HG02763 (cell line): ENCODE measurements at regions not wholly inside any gene's neighbourhood (a gene's known extent, or its start where the extent isn't known, plus 50 kb on each side); places are given as distances from the start of the nearest gene placed in this dataset.

Source experiments
- ATAC-seq: cut with Tn5 transposase; IDR thresholded peaks from one replicate; pipeline ENCODE4 v1.9.1; 2021; ENCODE audit warnings: mild to moderate bottlenecking, moderate library complexity; ENCODE audit not compliant: unreplicated experiment

DNA sequence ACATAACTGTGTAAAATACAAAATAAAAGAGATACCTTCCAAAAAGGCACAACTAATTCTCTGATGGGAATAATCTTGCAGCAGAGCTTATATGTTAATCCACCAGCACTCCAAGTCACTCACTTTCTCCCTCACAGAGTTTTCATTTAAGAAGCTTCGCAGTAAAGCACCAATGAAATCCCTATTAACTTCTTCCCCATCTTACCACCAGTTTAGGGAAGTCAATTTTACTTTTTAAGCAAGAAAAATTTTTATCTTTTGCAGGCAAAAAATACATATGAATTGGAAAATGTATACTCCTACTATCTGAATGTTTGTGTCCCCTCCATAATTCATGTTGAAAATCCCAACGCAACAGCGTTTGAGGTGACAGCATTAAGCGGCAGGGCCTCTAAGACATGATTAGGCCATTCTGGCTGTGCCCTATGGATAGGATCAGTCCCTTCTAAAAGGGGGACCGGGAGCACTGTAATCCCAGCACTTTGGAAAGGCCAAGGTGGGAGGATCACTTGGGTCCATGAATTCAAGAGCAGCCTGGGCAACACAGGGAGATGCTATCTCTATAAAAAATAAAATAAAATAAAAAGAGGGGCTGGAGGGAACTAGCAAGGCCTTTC is 435.8 kb downstream of the SHQ1 start:
- no peak for ATAC-seq

- ATAC-seq = no peak
Measured at GRCh38 chr3:72411843-72412242, 436.4 kb downstream of the SHQ1 start.

- no peak for ATAC-seq
Measured at GRCh38 chr3:72411126-72411525, 437.1 kb downstream of the SHQ1 start.

- no peak for ATAC-seq
Measured at GRCh38 chr3:72408983-72409779, 439.1 kb downstream of the SHQ1 start.

DNA sequence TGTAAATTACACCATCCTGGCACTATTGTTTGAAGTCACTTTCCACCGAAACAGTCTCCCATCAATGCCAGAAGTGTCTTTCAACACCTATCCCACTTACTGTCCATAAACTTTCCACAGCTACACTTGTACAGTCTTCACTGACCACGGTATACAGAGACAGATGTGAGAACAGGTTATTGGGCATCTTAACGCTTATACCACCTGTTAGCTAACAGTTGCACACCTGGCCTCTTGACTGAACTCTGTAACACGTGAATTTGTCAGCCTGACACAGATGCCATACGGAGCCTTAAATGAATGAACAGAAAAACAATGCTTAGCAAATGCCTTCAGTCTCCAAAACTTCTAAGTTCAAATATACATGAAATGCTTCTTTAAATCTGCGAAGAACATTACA is 440.5 kb downstream of the SHQ1 start:
- no peak for ATAC-seq

DNA sequence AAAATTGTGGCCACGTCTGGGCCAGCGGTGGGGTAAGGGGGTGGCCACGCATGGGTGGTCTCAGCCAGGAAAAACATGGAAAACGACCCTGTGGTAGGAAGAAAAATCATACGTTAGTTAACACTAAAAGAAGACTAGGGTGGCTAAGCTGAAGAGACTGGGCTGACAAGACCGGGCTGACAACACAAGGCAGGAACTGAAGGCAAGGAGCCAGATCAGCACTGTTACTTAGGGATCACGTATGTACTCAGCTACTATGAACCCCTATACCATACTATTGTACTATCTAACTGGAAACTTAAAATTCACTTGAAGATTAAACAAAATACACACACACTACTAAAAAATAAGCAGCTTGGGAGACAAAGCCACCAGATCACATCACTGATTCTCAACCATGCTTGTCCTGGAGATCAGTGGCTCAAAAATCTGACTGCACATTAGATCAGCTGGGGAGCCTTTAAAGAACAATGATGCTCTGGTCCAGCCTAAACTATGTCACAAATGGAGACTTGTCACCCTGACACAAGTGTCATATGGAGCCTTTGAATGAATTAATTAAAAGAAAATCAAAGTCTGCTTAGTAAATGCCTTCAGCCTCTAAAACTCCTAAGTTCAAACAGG is 442.2 kb downstream of the SHQ1 start:
- ATAC-seq = no peak

GRCh38 chr3:72401005-72401545 is 447.2 kb downstream of the SHQ1 start:
- ATAC-seq = no peak

DNA sequence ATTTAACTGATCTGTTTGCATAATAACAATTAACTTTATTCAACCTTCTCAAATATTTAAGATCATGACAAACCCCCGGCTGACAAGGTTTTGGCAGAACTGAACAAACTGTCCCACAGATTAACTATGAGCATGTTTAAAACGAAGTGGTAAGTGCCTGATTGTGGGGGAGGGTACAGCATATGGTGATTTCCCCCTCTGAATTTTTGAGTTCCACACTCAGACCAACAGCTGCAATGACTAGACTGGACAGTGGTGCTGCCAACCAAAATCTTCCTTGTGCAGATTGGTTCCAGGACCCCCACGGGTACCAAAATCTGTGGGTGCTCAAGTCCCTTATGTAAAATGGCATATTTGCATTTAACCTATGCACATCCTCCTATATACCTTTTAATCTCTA is 449.5 kb downstream of the SHQ1 start:
- ATAC-seq = no peak

DNA sequence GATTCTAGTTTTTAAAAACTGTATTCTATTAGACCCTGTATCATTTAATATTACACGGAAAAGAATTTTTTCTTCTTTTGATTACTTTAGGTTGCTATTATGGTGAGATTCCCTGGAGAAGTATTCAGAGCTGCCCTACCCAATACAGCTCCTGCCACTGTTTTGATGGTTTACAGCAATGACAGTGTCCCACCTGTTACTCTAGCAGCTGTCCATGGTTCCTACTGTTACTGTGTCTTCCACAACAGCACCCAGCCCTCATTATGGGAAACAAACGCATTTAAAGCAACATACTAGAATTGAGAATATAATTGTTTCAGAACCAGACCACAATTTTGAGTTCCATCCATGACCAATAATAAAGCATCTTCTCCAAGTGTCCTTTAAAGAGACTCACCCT is 450.7 kb downstream of the SHQ1 start:
- ATAC-seq = no peak

DNA sequence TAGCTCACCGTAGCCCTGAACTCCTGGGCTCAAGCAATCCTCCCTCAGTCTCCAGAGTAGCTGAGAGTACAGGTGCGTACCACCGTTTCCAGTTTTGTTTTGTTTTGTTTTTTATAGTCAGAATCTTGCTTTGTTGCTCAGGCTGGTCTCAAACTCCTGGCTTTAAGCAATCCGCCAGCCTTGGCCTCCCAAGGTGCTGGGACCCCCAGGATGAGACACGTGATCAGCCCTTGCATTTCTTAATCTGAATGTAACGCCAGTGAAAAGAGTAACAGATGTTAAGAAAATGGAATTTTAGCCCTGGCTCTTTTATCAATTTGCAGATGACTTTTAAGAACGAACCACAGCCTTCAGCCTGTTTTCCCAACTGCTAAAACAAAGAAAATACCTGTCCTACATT is 451.3 kb downstream of the SHQ1 start:
- ATAC-seq = no peak

GRCh38 chr3:72395776-72396311 is 452.4 kb downstream of the SHQ1 start:
- no peak for ATAC-seq

DNA sequence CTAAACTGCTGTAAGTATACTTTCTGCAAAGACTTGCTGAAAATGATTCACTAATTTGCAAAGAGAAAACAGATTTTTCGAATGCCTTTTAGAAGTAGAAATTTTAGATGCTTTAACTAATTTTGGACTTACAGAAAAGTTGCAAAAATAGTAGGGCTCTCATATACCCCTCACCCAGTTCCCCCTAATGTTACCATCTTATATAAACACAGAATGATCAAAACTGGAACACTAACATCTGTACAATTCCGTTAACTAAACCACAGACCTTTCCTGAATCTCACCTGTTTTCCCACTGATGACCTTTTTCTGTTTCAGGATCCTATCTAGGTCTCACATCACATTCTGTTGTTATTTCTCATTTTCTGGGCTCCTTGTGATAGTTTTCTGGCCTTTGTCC is 454.8 kb downstream of the SHQ1 start:
- ATAC-seq = no peak

- no peak for ATAC-seq
Measured at GRCh38 chr3:72391659-72392058, 456.6 kb downstream of the SHQ1 start.

GRCh38 chr3:72390841-72391240 is 457.4 kb downstream of the SHQ1 start:
- ATAC-seq = no peak

- no peak for ATAC-seq
Measured at GRCh38 chr3:72388644-72389043, 459.6 kb downstream of the SHQ1 start.

DNA sequence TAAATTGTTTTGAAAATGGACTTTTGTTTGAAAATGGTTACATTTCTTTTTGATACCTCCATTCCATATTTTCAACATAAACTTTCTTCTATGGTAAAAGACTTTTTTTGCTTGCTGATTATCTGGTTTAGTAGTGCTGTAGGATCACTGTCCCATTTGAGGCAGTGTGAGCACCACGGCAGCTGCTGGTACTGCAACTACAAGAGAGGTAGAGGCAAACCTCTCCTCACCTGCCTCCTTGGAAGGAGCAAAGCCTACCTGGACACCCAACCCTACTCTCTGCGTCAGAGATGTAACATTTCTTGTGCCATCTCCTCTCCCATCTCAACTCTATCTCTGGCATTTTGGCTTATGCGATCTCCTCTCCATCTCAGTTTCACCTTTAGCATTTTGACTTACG is 460.1 kb downstream of the SHQ1 start:
- no peak for ATAC-seq

DNA sequence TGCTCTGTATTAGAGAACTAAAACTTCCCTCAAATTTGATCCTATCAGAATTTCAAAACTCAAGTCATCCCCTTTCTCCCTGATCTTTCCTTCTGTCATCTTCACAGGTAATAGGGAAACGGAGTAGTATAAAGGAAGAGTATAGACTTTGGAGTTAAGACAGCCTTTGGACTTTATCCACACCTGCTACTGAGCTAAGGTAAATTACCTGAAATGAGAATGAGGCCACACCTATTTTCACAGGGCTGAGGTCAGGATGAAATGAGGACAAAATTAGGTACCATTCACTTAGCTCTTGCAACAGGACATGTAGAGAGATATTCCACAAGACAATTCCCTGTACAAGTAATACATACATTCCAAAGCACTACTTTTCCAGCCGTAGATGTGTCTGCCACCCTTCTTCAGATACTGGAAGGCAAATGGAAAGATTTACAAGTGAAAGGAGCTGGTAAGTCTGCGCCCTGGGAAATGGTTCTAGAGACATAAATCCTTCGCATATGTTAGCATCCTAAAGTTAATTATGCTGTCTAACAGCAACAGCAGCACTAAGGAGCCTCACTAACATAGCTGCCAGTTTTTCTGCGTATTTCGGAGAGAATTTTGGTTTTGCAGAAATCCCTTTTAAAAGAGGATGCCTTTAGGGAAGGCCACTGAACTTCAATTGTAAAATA is 461.8 kb downstream of the SHQ1 start:
- no peak for ATAC-seq

DNA sequence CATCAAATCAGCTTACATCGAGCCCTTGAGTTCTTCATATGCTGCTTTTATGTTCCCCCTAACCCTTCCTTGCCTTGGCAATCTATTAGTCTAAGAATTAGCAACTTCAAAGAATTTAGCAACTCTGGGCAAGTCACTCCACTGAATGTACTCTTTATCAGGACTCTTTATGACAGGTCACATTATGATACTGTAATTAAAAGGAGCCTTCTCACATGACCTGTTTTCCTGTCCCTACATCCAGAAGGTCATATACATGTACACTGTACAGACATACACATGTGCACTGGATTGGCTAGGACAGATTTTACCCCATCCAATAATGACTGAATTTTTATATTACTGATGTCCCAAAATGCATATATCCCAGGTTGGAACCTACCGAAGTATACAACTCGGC is 463.1 kb downstream of the SHQ1 start:
- no peak for ATAC-seq

DNA sequence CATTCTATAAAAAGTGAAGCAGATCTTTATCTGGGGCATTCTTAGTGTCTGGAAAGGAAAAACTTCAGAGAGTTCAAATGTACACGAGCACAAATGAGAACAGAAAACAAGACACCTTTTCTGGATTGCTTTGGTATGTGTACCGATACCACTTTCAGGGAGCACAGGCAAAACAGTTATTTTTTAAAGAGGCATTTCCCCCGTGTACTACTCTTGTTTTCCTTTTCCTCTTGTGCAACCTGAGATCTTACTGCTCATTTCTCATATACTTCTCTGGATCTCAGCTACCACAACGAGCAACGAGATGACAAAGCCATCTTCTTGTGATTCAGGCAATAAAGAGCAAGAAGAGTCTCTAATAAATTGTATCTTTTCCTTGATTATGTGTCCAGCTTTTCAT is 463.6 kb downstream of the SHQ1 start:
- ATAC-seq = no peak

- ATAC-seq = no peak
Measured at GRCh38 chr3:72383883-72384282, 464.4 kb downstream of the SHQ1 start.

DNA sequence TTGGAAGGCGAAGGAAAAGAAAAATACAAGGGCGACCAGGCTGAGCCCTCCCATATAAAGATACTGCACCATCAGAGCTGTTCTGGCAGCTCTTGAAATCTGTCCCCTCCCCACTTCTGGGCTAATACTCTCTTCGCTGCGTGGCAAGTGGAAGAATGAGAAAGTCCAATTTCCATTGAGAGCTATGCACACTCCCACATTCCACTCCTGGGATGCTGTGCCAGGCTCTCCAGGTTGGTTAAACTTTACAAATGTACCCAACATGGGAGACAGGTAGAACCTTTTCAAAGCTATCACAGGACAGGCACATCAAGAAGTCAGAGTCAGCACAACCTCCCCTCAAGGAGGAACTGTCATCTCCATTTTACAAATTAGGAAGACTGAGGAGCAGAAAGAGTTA is 465.0 kb downstream of the SHQ1 start:
- no peak for ATAC-seq
